Breast epithelium (tissue), 4 donors: ENCODE measurements at regions not wholly inside any gene's neighbourhood (a gene's known extent, or its start where the extent isn't known, plus 50 kb on each side); places are given as distances from the start of the nearest gene placed in this dataset.

Experiments used
- DNase-seq, 2 donors: peaks; one replicate each; pipeline ENCODE4 v3.0.0-alpha.2; 2019; ENCODE audit warnings: low spot score in 2 of 2
- H3K27ac ChIP-seq, 2 donors: fragments of 200-600 bp; sonication (generic) in 1 of 2; one replicate each; pipeline ENCODE4 v1.5.1; 2016 to 2019; ENCODE audit warnings: mild to moderate bottlenecking in 1 of 2
- H3K27me3 ChIP-seq, 2 donors: fragments of 200-600 bp; sonication (generic) in 1 of 2; one replicate each; pipeline versions ENCODE4 v1.5.1 to v1.6.0; 2017 to 2019; ENCODE audit warnings: control low read depth in 1 of 2, mild to moderate bottlenecking in 1 of 2
- H3K36me3 ChIP-seq: fragments of 200-600 bp; one replicate; pipeline ENCODE4 v1.5.1; 2019
- H3K4me1 ChIP-seq, 2 donors: fragments of 200-600 bp; sonication (generic); one replicate each; pipeline ENCODE4 v1.5.1; 2016 to 2019; ENCODE audit warnings: control low read depth in 1 of 2
- H3K4me3 ChIP-seq, 3 donors: fragments of 200-600 bp; sonication (generic); 1 replicate in 2 of 3; 2 replicates in 1 of 3; pipeline ENCODE4 v1.5.1; 2016 to 2019; ENCODE audit warnings: mild to moderate bottlenecking in 3 of 3, moderate library complexity in 2 of 3
- H3K9me3 ChIP-seq, 2 donors: fragments of 200-600 bp; sonication (generic) in 1 of 2; one replicate each; pipeline ENCODE4 v1.5.1; 2016 to 2019; ENCODE audit warnings: control low read depth in 1 of 2
- CTCF ChIP-seq, 3 donors: fragments of 450-650 bp; IDR thresholded peaks; one replicate each; pipeline ENCODE4 v1.5.1; 2016 to 2017; ENCODE audit warnings: antibody characterized with exemption in 3 of 3, mild to moderate bottlenecking in 3 of 3, moderate library complexity in 3 of 3
- POLR2A ChIP-seq: fragments of 450-650 bp; IDR thresholded peaks from one replicate; pipeline ENCODE4 v1.6.1; 2016; ENCODE audit warnings: antibody characterized with exemption, mild to moderate bottlenecking, moderate library complexity
- POLR2AphosphoS5 ChIP-seq, 3 donors: sonication (generic); formaldehyde crosslinking; IDR thresholded peaks; one replicate each; pipeline ENCODE4 v1.6.1; 2017; ENCODE audit warnings: antibody characterized with exemption in 3 of 3
- intact Hi-C: fragments of 100-400 bp; cut with DNase I; formaldehyde crosslinking; loops from one replicate; pipeline ENCODE4 v1.15.1; 2023; ENCODE audit warnings: low total_unique reads

- H3K4me1 ChIP-seq = no peaks in the 10 kb centered on the region
- H3K27me3 ChIP-seq = peaks cover 0 to 8% of the 10 kb centered on the region in 2 donors
- no peak overlapping the region for H3K27ac ChIP-seq
- no peak overlapping the region for H3K4me3 ChIP-seq
- H3K36me3 ChIP-seq = no peaks in the 10 kb centered on the region
- intact Hi-C loops = no loop called here
- TF ChIP-seq POLR2AphosphoS5 (IDR thresholded peaks at IDR 0.05) (no peak), POLR2A (no peak), CTCF (IDR thresholded peaks at IDR 0.05) (no peak)
- no peak for DNase-seq
- H3K9me3 ChIP-seq = peaks cover 19 to 30% of the 10 kb centered on the region in 2 donors
Measured at GRCh38 chrX:74090049-74090448, 213.9 kb upstream of the ZCCHC13 start.

- Histone ChIP-seq H3K36me3 (no peaks in the 10 kb centered on the region), H3K4me3 (no peak overlapping the region), H3K9me3 (peaks cover 10 to 28% of the 10 kb centered on the region in 2 donors), H3K27ac (no peak overlapping the region), H3K4me1 (no peaks in the 10 kb centered on the region), H3K27me3 (peaks cover 0 to 16% of the 10 kb centered on the region in 2 donors)
- no peak for TF ChIP-seq POLR2AphosphoS5 (IDR thresholded peaks at IDR 0.05)
- TF ChIP-seq POLR2A = no peak
- no peak for TF ChIP-seq CTCF (IDR thresholded peaks at IDR 0.05)
- intact Hi-C loops = no loop called here
- no peak for DNase-seq
Measured at GRCh38 chrX:74085642-74086236, 218.2 kb upstream of the ZCCHC13 start.

GRCh38 chrX:74080165-74080564 lies 223.8 kb upstream of the ZCCHC13 start:
- intact Hi-C loops = no loop called here
- no peak for DNase-seq
- Histone ChIP-seq H3K9me3 (peaks cover 0 to 19% of the 10 kb centered on the region in 2 donors), H3K36me3 (no peaks in the 10 kb centered on the region), H3K27ac (no peak overlapping the region), H3K4me1 (no peaks in the 10 kb centered on the region), H3K27me3 (peaks cover 0 to 8% of the 10 kb centered on the region in 2 donors), H3K4me3 (no peak overlapping the region)
- TF ChIP-seq POLR2AphosphoS5 (IDR thresholded peaks at IDR 0.05) (no peak), CTCF (IDR thresholded peaks at IDR 0.05) (no peak), POLR2A (no peak)

- Histone ChIP-seq H3K9me3 (peaks cover 11 to 19% of the 10 kb centered on the region in 2 donors), H3K27ac (no peak overlapping the region), H3K4me3 (no peak overlapping the region), H3K4me1 (no peaks in the 10 kb centered on the region), H3K36me3 (no peaks in the 10 kb centered on the region), H3K27me3 (no peaks in the 10 kb centered on the region)
- DNase-seq = no peak
- TF ChIP-seq CTCF (IDR thresholded peaks at IDR 0.05) (no peak), POLR2A (no peak), POLR2AphosphoS5 (IDR thresholded peaks at IDR 0.05) (no peak)
- intact Hi-C loops = no loop called here
Measured at GRCh38 chrX:74065831-74066390, 213.4 kb upstream of the XIST start.

- Histone ChIP-seq H3K27me3 (no peaks in the 10 kb centered on the region), H3K4me3 (no peak overlapping the region), H3K36me3 (no peaks in the 10 kb centered on the region), H3K9me3 (peaks cover 0 to 3% of the 10 kb centered on the region in 2 donors), H3K4me1 (no peaks in the 10 kb centered on the region), H3K27ac (no peak overlapping the region)
- DNase-seq = no peak
- intact Hi-C loops = no loop called here
- TF ChIP-seq POLR2A (no peak), POLR2AphosphoS5 (IDR thresholded peaks at IDR 0.05) (no peak), CTCF (IDR thresholded peaks at IDR 0.05) (no peak)
Measured at GRCh38 chrX:74063426-74064155, 211.1 kb upstream of the XIST start.
